Liver (tissue), 8 donors: ENCODE measurements at regions not wholly inside any gene's neighbourhood (a gene's known extent, or its start where the extent isn't known, plus 50 kb on each side); places are given as distances from the start of the nearest gene placed in this dataset.

ENCODE experiments used
- DNase-seq: peaks from one replicate; pipeline ENCODE4 v3.0.0-alpha.2; 2017; ENCODE audit warnings: low spot score
- H3K27ac ChIP-seq, 2 donors: one replicate each; pipeline ENCODE4 v1.7.0; 2013; ENCODE audit warnings: inconsistent platforms in 2 of 2, low read length in 2 of 2, control low read depth in 1 of 2, low read depth in 1 of 2, mild to moderate bottlenecking in 1 of 2
- H3K27me3 ChIP-seq, 4 donors: one replicate each; pipeline versions ENCODE4 v1.6.1 to v1.7.0; 2013; ENCODE audit warnings: low read length in 3 of 4, inconsistent platforms in 1 of 4, mild to moderate bottlenecking in 1 of 4, moderate library complexity in 1 of 4; ENCODE audit not compliant: control insufficient read depth in 4 of 4, insufficient read depth in 4 of 4
- H3K36me3 ChIP-seq, 4 donors: one replicate each; pipeline versions ENCODE4 v1.6.1 to v1.7.0; 2013; ENCODE audit warnings: low read length in 3 of 4, mild to moderate bottlenecking in 3 of 4, low read depth in 1 of 4, moderate library complexity in 1 of 4; ENCODE audit not compliant: control insufficient read depth in 4 of 4, insufficient read depth in 3 of 4
- H3K4me1 ChIP-seq, 4 donors: one replicate each; pipeline versions ENCODE4 v1.6.1 to v1.7.0; 2013; ENCODE audit warnings: low read length in 3 of 4, mild to moderate bottlenecking in 3 of 4, moderate library complexity in 1 of 4; ENCODE audit not compliant: control insufficient read depth in 4 of 4, insufficient read depth in 4 of 4
- H3K4me3 ChIP-seq, 3 donors: one replicate each; pipeline versions ENCODE4 v1.6.1 to v1.7.0; 2013; ENCODE audit warnings: low read length in 3 of 3, control low read depth in 1 of 3, low read depth in 1 of 3, mild to moderate bottlenecking in 1 of 3
- H3K9ac ChIP-seq, 2 donors: one replicate each; pipeline ENCODE4 v1.7.0; 2013; ENCODE audit warnings: low read length in 2 of 2, mild to moderate bottlenecking in 2 of 2, moderate library complexity in 2 of 2, control low read depth in 1 of 2, low read depth in 1 of 2
- H3K9me3 ChIP-seq, 4 donors: one replicate each; pipeline versions ENCODE4 v1.6.1 to v1.7.0; 2013; ENCODE audit warnings: low read length in 3 of 4; ENCODE audit not compliant: control insufficient read depth in 4 of 4
- ATF3 ChIP-seq: IDR thresholded peaks from 2 replicates; pipeline ENCODE4 v1.6.1; 2016; ENCODE audit warnings: antibody characterized with exemption
- EGR1 ChIP-seq, 2 donors: IDR thresholded peaks; 2 replicates each; pipeline ENCODE4 v1.6.1; 2016 to 2018; ENCODE audit warnings: antibody characterized with exemption in 2 of 2, low read depth in 2 of 2
- FOXA1 ChIP-seq: IDR thresholded peaks from 2 replicates; pipeline ENCODE4 v1.6.1; 2016; ENCODE audit warnings: antibody characterized with exemption
- FOXA2 ChIP-seq: IDR thresholded peaks from 2 replicates; pipeline ENCODE4 v1.6.1; 2016; ENCODE audit warnings: antibody characterized with exemption
- GABPA ChIP-seq, 2 donors: IDR thresholded peaks in 1 of 2; conservative IDR thresholded peaks in 1 of 2; 2 replicates each; pipeline ENCODE4 v1.6.1; 2016; ENCODE audit warnings: antibody characterized with exemption in 2 of 2, mild to moderate bottlenecking in 1 of 2, moderate library complexity in 1 of 2
- HNF4A ChIP-seq, 2 donors: conservative IDR thresholded peaks; 2 replicates each; pipeline ENCODE4 v1.6.1; 2016; ENCODE audit warnings: antibody characterized with exemption in 2 of 2, mild to moderate bottlenecking in 2 of 2
- HNF4G ChIP-seq: IDR thresholded peaks from 2 replicates; pipeline ENCODE4 v1.6.1; 2016; ENCODE audit warnings: antibody characterized with exemption
- JUND ChIP-seq, 2 donors: IDR thresholded peaks; 2 replicates each; pipeline ENCODE4 v1.6.1; 2016; ENCODE audit warnings: antibody characterized with exemption in 2 of 2
- MAX ChIP-seq: IDR thresholded peaks from 2 replicates; pipeline ENCODE4 v1.6.1; 2016; ENCODE audit warnings: antibody characterized with exemption
- NR2F2 ChIP-seq: IDR thresholded peaks from 2 replicates; pipeline ENCODE4 v1.6.1; 2016; ENCODE audit warnings: antibody characterized with exemption
- RAD21 ChIP-seq, 2 donors: IDR thresholded peaks; 2 replicates each; pipeline ENCODE4 v1.6.1; 2016; ENCODE audit warnings: antibody characterized with exemption in 2 of 2, mild to moderate bottlenecking in 2 of 2
- SP1 ChIP-seq: IDR thresholded peaks from 2 replicates; pipeline ENCODE4 v1.6.1; 2018; ENCODE audit warnings: antibody characterized with exemption, mild to moderate bottlenecking
- TAF1 ChIP-seq: conservative IDR thresholded peaks from 2 replicates; pipeline ENCODE4 v1.6.1; 2016; ENCODE audit warnings: antibody characterized with exemption, mild to moderate bottlenecking
- YY1 ChIP-seq: IDR thresholded peaks from 2 replicates; pipeline ENCODE4 v1.6.1; 2016; ENCODE audit warnings: antibody characterized with exemption, mild to moderate bottlenecking
- WGBS: extraction: QIAGEN DNeasy Blood & Tissue Kit; methylation state at CpG from one replicate; pipeline ENCODE4 v1.1.7; 2013; 5-methylcytosine and 5-hydroxymethylcytosine counted together
- TF ChIP-seq, protein P1 (sequence below): IDR thresholded peaks from 2 replicates; pipeline ENCODE4 v1.6.1; 2016; ENCODE audit warnings: antibody characterized with exemption
- TF ChIP-seq, protein P2 (sequence below): fragments of 150-350 bp; IDR thresholded peaks from 2 replicates; pipeline ENCODE4 v1.5.1; 2017; ENCODE audit warnings: improper control_type of control experiment, low read depth, low read length; ENCODE audit not compliant: missing input control
- donor health status: healthy.
- donor health status: healthy.
- donor health status: healthy.
- donor health status: healthy.
- donor health status: healthy.

DNA sequence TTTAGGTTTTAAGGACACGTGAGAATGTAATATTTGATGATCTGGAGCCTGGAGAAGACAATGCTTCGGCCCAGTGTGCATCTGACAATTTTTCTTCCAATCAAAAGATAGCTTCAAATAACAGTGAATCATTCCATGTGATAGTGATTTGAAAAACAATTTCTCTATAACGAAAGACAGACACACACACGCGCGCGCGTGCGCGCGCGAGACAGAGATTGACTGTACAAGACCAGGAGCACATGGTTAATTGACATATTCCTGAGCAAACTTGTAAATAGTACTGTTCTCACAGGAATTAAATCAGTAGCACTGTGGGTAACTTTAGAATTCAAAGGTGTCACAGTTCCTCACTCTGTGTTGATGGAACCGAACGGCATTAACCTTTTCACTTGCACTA is 287.5 kb upstream of the LMO3 start (continued):
- TF ChIP-seq ATF3: no peak

DNA sequence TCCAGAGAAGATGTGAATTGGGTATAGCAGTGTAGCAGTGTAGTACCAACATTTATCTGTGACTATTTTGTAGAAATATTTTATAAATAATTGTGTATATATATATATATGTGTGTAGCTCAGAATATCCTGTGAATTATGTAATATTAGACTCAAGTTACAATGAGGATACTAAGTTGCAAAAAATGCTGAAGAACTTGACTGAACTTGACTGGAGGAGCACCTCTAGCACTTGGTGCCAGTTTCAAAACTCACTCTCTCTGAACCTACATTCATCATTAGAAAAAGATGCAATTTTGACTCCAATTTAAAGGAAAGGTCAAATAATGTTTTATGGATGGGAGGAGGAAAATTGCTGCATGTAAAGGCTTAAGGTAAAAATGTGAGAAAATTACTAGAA is 285.7 kb upstream of the LMO3 start:
- H3K9me3 ChIP-seq: peaks cover 0 to 4% (median 0%) of the 10 kb centered on the region in 4 donors
- H3K9ac ChIP-seq: no peak overlapping the region
- H3K27me3 ChIP-seq: no peaks in the 10 kb centered on the region
- no peaks in the 10 kb centered on the region for H3K36me3 ChIP-seq
- H3K4me3 ChIP-seq: no peak overlapping the region
- no peak for TF ChIP-seq EGR1 (IDR thresholded peaks at IDR 0.05; ENCODE audit: low read depth in 2 of 2)
- TF ChIP-seq TAF1: no peak
- H3K4me1 ChIP-seq: no peaks in the 10 kb centered on the region
- no peak overlapping the region for H3K27ac ChIP-seq
- no peak for DNase-seq

DNA sequence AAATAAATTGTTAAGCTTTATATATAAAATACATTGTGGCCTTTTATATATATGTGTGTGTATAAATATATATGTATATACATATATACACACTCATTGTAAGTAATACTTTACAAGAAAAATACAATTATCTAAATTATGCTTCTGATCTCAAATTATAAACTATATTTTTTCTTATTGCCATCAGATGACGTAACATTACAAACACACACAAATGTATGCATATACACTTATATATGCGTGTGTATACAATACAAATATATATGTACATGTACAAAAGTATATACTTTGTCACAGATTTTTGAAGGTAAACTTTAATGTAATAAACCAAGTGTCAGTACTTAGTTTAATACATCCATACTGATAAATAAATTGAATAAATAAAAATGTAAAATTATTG is 278.9 kb upstream of the LMO3 start:
- Histone ChIP-seq H3K9ac (no peak overlapping the region), H3K4me1 (peaks cover 0 to 3% (median 0%) of the 10 kb centered on the region in 4 donors), H3K27ac (no peak overlapping the region), H3K4me3 (no peak overlapping the region), H3K36me3 (no peaks in the 10 kb centered on the region), H3K27me3 (no peaks in the 10 kb centered on the region), H3K9me3 (peaks cover 0 to under 1% (median 0%) of the 10 kb centered on the region in 4 donors)
- DNase-seq: no peak
- no peak for TF ChIP-seq SP1
- TF ChIP-seq FOXA2: no peak
- TF ChIP-seq MAX: no peak
- no peak for TF ChIP-seq ATF3
- TF ChIP-seq, protein P1, sequence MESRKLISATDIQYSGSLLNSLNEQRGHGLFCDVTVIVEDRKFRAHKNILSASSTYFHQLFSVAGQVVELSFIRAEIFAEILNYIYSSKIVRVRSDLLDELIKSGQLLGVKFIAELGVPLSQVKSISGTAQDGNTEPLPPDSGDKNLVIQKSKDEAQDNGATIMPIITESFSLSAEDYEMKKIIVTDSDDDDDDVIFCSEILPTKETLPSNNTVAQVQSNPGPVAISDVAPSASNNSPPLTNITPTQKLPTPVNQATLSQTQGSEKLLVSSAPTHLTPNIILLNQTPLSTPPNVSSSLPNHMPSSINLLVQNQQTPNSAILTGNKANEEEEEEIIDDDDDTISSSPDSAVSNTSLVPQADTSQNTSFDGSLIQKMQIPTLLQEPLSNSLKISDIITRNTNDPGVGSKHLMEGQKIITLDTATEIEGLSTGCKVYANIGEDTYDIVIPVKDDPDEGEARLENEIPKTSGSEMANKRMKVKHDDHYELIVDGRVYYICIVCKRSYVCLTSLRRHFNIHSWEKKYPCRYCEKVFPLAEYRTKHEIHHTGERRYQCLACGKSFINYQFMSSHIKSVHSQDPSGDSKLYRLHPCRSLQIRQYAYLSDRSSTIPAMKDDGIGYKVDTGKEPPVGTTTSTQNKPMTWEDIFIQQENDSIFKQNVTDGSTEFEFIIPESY: no peak
- no peak for TF ChIP-seq EGR1 (IDR thresholded peaks at IDR 0.05; ENCODE audit: low read depth in 2 of 2)
- no peak for TF ChIP-seq RAD21 (IDR thresholded peaks at IDR 0.05)
- no peak for TF ChIP-seq HNF4G
- TF ChIP-seq JUND (IDR thresholded peaks at IDR 0.05): no peak
- no peak for TF ChIP-seq YY1
- no peak for TF ChIP-seq NR2F2
- TF ChIP-seq, protein P2, sequence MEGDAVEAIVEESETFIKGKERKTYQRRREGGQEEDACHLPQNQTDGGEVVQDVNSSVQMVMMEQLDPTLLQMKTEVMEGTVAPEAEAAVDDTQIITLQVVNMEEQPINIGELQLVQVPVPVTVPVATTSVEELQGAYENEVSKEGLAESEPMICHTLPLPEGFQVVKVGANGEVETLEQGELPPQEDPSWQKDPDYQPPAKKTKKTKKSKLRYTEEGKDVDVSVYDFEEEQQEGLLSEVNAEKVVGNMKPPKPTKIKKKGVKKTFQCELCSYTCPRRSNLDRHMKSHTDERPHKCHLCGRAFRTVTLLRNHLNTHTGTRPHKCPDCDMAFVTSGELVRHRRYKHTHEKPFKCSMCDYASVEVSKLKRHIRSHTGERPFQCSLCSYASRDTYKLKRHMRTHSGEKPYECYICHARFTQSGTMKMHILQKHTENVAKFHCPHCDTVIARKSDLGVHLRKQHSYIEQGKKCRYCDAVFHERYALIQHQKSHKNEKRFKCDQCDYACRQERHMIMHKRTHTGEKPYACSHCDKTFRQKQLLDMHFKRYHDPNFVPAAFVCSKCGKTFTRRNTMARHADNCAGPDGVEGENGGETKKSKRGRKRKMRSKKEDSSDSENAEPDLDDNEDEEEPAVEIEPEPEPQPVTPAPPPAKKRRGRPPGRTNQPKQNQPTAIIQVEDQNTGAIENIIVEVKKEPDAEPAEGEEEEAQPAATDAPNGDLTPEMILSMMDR: no peak
- TF ChIP-seq TAF1: no peak
- 88% methylated on average over 2 of the region's 2 CpGs for WGBS

DNA sequence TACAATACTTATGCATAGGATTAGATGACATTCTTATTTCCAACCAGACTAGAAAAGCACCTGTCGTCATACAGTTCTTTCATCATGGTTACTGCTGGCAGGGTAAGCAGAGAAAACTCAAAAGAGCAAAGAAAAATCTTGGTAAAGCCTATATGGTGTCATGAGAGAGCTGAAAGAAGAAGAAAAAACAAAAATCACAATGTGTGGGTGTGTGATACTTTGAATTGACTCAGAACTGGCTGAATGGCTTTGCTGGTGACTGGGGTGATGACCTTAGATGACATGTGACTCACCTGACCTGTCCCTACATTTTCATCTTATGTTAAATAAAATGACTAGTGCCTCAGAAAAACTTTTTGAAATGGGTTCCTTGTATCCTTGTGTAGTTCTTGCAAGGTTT is 278.1 kb upstream of the LMO3 start:
- H3K27ac ChIP-seq: no peak overlapping the region
- H3K36me3 ChIP-seq: no peaks in the 10 kb centered on the region
- H3K4me1 ChIP-seq: peaks cover 0 to 3% (median 0%) of the 10 kb centered on the region in 4 donors
- H3K4me3 ChIP-seq: no peak overlapping the region
- 75% methylated on average over 1 of the region's 1 CpG for WGBS
- no peak overlapping the region for H3K9ac ChIP-seq
- H3K9me3 ChIP-seq: no peaks in the 10 kb centered on the region
- no peaks in the 10 kb centered on the region for H3K27me3 ChIP-seq
- DNase-seq: no peak
- TF ChIP-seq HNF4A (conservative IDR thresholded peaks at IDR 0.05) (no peak), MAX (no peak), YY1 (no peak), FOXA1 (no peak), HNF4G (no peak), GABPA (IDR thresholded peaks at IDR 0.05 in 1 of 2, conservative IDR thresholded peaks at IDR 0.05 in 1 of 2) (no peak)
- TF ChIP-seq, protein P2: no peak
